ENCODE measurements at regions not wholly inside any gene's neighbourhood (a gene's known extent, or its start where the extent isn't known, plus 50 kb on each side); places are given as distances from the start of the nearest gene placed in this dataset.

GRCh38 chr18:67135981-67136380 is 380.5 kb downstream of the DSEL start:
- Histone ChIP-seq H3K36me3 (ENCODE audit: low read length) (no peaks in the 10 kb centered on the region), H3K4me3 (ENCODE audit: insufficient read depth, low read length, poor library complexity, severe bottlenecking) (no peak overlapping the region), H4K20me1 (ENCODE audit: low read depth, low read length) (no peaks in the 10 kb centered on the region), H3K27me3 (ENCODE audit: low read length) (no peaks in the 10 kb centered on the region), H3K9me2 (replicated peaks; ENCODE audit: insufficient read depth, low read length) (no peaks in the 10 kb centered on the region), H3K9ac (ENCODE audit: low read length) (no peak overlapping the region), H3K9me3 (ENCODE audit: insufficient read depth, low read length) (no peaks in the 10 kb centered on the region), H3K79me2 (ENCODE audit: insufficient read depth, low read length) (no peaks in the 10 kb centered on the region), H3K4me2 (ENCODE audit: low read depth, low read length, poor library complexity, severe bottlenecking) (no peak overlapping the region), H3F3A (ENCODE audit: insufficient read depth) (no peaks in the 10 kb centered on the region), H2AFZ (ENCODE audit: low read depth, low read length, severe bottlenecking) (no peak overlapping the region), H3K27ac (ENCODE audit: low read depth, low read length) (no peak overlapping the region)
- no peak for TF ChIP-seq CTCF (IDR thresholded peaks at IDR 0.05; ENCODE audit: insufficient read depth, low read length, poor library complexity, severe bottlenecking)

GRCh38 chr18:67134911-67135310 is 381.6 kb downstream of the DSEL start:
- Histone ChIP-seq H3K4me3 (ENCODE audit: insufficient read depth, low read length, poor library complexity, severe bottlenecking) (no peak overlapping the region), H3K27ac (ENCODE audit: low read depth, low read length) (no peak overlapping the region), H4K20me1 (ENCODE audit: low read depth, low read length) (no peaks in the 10 kb centered on the region), H3K9me3 (ENCODE audit: insufficient read depth, low read length) (no peaks in the 10 kb centered on the region), H3K4me2 (ENCODE audit: low read depth, low read length, poor library complexity, severe bottlenecking) (no peak overlapping the region), H2AFZ (ENCODE audit: low read depth, low read length, severe bottlenecking) (no peak overlapping the region), H3K79me2 (ENCODE audit: insufficient read depth, low read length) (no peaks in the 10 kb centered on the region), H3F3A (ENCODE audit: insufficient read depth) (no peaks in the 10 kb centered on the region), H3K36me3 (ENCODE audit: low read length) (no peaks in the 10 kb centered on the region), H3K27me3 (ENCODE audit: low read length) (no peaks in the 10 kb centered on the region), H3K9me2 (replicated peaks; ENCODE audit: insufficient read depth, low read length) (no peaks in the 10 kb centered on the region), H3K9ac (ENCODE audit: low read length) (no peak overlapping the region)
- TF ChIP-seq EZH2phosphoT487 (conservative IDR thresholded peaks at IDR 0.05; ENCODE audit: low read length) (no peak), CTCF (IDR thresholded peaks at IDR 0.05; ENCODE audit: insufficient read depth, low read length, poor library complexity, severe bottlenecking) (no peak)

- H3K27ac ChIP-seq (ENCODE audit: low read depth, low read length) = no peak overlapping the region
- H3K36me3 ChIP-seq (ENCODE audit: low read length) = no peaks in the 10 kb centered on the region
Observed at GRCh38 chr18:67133669-67134068, 382.9 kb downstream of the DSEL start.

More at GRCh38 chr18:67133669-67134068, 382.9 kb downstream of the DSEL start:
- Histone ChIP-seq H3K79me2 (ENCODE audit: insufficient read depth, low read length) (no peaks in the 10 kb centered on the region), H3F3A (ENCODE audit: insufficient read depth) (no peaks in the 10 kb centered on the region), H3K9me2 (replicated peaks; ENCODE audit: insufficient read depth, low read length) (no peaks in the 10 kb centered on the region), H4K20me1 (ENCODE audit: low read depth, low read length) (no peaks in the 10 kb centered on the region), H2AFZ (ENCODE audit: low read depth, low read length, severe bottlenecking) (no peak overlapping the region), H3K4me3 (ENCODE audit: insufficient read depth, low read length, poor library complexity, severe bottlenecking) (no peak overlapping the region), H3K9ac (ENCODE audit: low read length) (no peak overlapping the region), H3K4me2 (ENCODE audit: low read depth, low read length, poor library complexity, severe bottlenecking) (no peak overlapping the region), H3K27me3 (ENCODE audit: low read length) (no peaks in the 10 kb centered on the region), H3K9me3 (ENCODE audit: insufficient read depth, low read length) (no peaks in the 10 kb centered on the region)
- TF ChIP-seq CTCF (IDR thresholded peaks at IDR 0.05; ENCODE audit: insufficient read depth, low read length, poor library complexity, severe bottlenecking) = no peak

All from SU-DHL-6 (cell line).